HEK293T (cell line): ENCODE measurements at regions not wholly inside any gene's neighbourhood (a gene's known extent, or its start where the extent isn't known, plus 50 kb on each side); places are given as distances from the start of the nearest gene placed in this dataset.

Experiments
- ARNT ChIP-seq: fragments of 450-650 bp; IDR thresholded peaks from 2 replicates; pipeline ENCODE4 v1.6.1; 2017; ENCODE audit warnings: mild to moderate bottlenecking
- BHLHE40 ChIP-seq: fragments of 450-650 bp; IDR thresholded peaks from 2 replicates; pipeline ENCODE4 v1.6.1; 2016; ENCODE audit warnings: mild to moderate bottlenecking, moderate library complexity, borderline replicate concordance
- ELF4 ChIP-seq: fragments of 450-650 bp; IDR thresholded peaks from 2 replicates; pipeline ENCODE4 v1.6.1; 2017; ENCODE audit warnings: antibody characterized with exemption
- FOXM1 ChIP-seq: fragments of 450-650 bp; IDR thresholded peaks from 2 replicates; pipeline ENCODE4 v1.6.1; 2017; ENCODE audit warnings: mild to moderate bottlenecking, borderline replicate concordance
- LEF1 ChIP-seq: fragments of 450-650 bp; IDR thresholded peaks from 2 replicates; pipeline ENCODE4 v1.6.1; 2017; ENCODE audit warnings: mild to moderate bottlenecking, borderline replicate concordance
- PKNOX1 ChIP-seq: fragments of 450-650 bp; IDR thresholded peaks from 2 replicates; pipeline ENCODE4 v1.6.1; 2016
- SP1 ChIP-seq: fragments of 450-650 bp; IDR thresholded peaks from 2 replicates; pipeline ENCODE4 v1.6.1; 2017
- SUZ12 ChIP-seq: fragments of 450-650 bp; IDR thresholded peaks from 2 replicates; pipeline ENCODE4 v1.6.1; 2016; ENCODE audit warnings: mild to moderate bottlenecking
- TARDBP ChIP-seq: fragments of 450-650 bp; IDR thresholded peaks from 2 replicates; pipeline ENCODE4 v1.6.1; 2016
- ZNF384 ChIP-seq: fragments of 450-650 bp; IDR thresholded peaks from 2 replicates; pipeline ENCODE4 v1.6.1; 2016

DNA sequence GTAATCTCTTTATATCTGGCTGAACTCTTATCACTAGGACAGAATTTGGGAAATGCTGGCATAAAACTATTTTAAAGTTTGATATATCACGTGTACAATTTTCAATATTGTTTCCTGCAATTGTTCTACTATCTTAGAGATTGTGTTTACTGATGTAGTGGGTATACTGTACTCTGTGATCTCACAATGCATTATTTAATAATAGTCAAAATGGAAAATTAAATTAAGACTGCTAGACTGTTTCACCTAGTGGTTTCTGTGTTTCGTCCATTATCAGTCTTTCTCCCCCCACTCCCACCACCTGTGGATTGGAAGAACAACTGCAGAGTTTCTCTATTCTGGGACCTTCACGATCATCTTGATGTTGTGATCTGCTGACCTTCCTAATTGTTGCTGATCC, 449.2 kb upstream of the SLC10A2 start:
- no peak for TF ChIP-seq ELF4
- no peak for TF ChIP-seq ZNF384
- no peak for TF ChIP-seq FOXM1
- TF ChIP-seq BHLHE40, result no peak
- no peak for TF ChIP-seq SUZ12
- TF ChIP-seq ARNT, result no peak
- TF ChIP-seq PKNOX1, result no peak
- no peak for TF ChIP-seq SP1
- no peak for TF ChIP-seq LEF1
- no peak for TF ChIP-seq TARDBP
